ENCODE measurements at regions not wholly inside any gene's neighbourhood (a gene's known extent, or its start where the extent isn't known, plus 50 kb on each side); places are given as distances from the start of the nearest gene placed in this dataset.

DNA sequence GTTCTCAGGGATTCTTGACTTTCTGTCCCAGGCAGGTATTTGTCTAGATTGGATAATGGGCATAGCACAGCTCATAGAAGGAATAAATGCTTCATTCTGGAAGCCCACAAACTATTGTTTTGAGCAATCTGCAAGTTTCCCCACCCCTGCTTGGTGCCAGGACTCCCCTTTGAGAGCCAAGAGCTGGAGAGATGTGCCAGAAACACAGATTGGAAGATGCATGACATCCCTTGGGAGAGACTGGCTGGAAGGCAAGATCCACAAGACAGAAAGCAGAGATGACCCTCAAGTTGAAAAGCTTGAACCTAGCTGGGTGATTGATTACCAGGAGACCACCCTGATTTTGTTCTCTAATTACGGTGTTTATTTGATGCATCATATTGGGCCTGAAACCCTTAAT is 89.2 kb upstream of the E2F8 start:
- Histone ChIP-seq H4K5ac (ENCODE audit: low read depth, low read length) (no peak overlapping the region), H2BK20ac (ENCODE audit: low read depth, low read length) (no peak overlapping the region), H3K56ac (ENCODE audit: extremely low read depth, insufficient read depth, low read length) (no peak overlapping the region), H3K4me2 (ENCODE audit: low read depth, low read length) (no peak overlapping the region), H3K4me1 (ENCODE audit: control insufficient read depth, insufficient read depth, low read length) (no peaks in the 10 kb centered on the region; the same call in 1 of the 2 replicates), H4K20me1 (ENCODE audit: insufficient read depth, low read length) (no peaks in the 10 kb centered on the region), H3K27me3 (ENCODE audit: control insufficient read depth, insufficient read depth, low read length) (peaks cover 55% of the 10 kb centered on the region), H2AK9ac (replicated peaks; ENCODE audit: low read depth, low read length, poor library complexity) (no peak overlapping the region), H2BK120ac (ENCODE audit: low read depth, low read length) (no peak overlapping the region), H4K8ac (ENCODE audit: low read depth in 2 of 2, low read length in 2 of 2) (no peak overlapping the region), H3K4me3 (ENCODE audit: insufficient read depth, low read depth, low read length) (no peak overlapping the region), H3K9me1 (ENCODE audit: insufficient read depth, low read length) (no peaks in the 10 kb centered on the region), H3K14ac (replicated peaks; ENCODE audit: low read depth, low read length) (no peak overlapping the region), H2BK15ac (ENCODE audit: low read depth, low read length) (no peak overlapping the region), H3K27ac (ENCODE audit: insufficient read depth, low read length) (no peak overlapping the region), H3K18ac (ENCODE audit: low read depth, low read length) (no peak overlapping the region), H3K4ac (ENCODE audit: low read depth, low read length) (no peak overlapping the region), H3K23ac (ENCODE audit: low read depth, low read length) (no peak overlapping the region), H3K9me3 (ENCODE audit: control insufficient read depth, insufficient read depth, low read length) (no peaks in the 10 kb centered on the region), H2BK5ac (ENCODE audit: low read depth, low read length, poor library complexity, severe bottlenecking) (no peak overlapping the region), H2AK5ac (ENCODE audit: low read depth, low read length) (no peak overlapping the region), H4K91ac (ENCODE audit: insufficient read depth, low read depth, low read length) (no peak overlapping the region), H3K9ac (ENCODE audit: low read depth, low read length) (no peak overlapping the region), H3K36me3 (ENCODE audit: control insufficient read depth, insufficient read depth, low read length) (no peaks in the 10 kb centered on the region), H2AFZ (replicated peaks; ENCODE audit: low read length, poor library complexity) (no peak overlapping the region), H3K79me1 (ENCODE audit: low read depth in 1 of 2, low read length in 2 of 2) (no peaks in the 10 kb centered on the region)
- no TSS peak for BruUV-seq (replicated peaks)
- intact Hi-C loops (cut with micrococcal nuclease) (loop anchor here (5.0 kb wide), 1 partner anchor 412 kb away; no protein-coding TSS in a partner anchor), dilution Hi-C loops (cut with HindIII; ENCODE audit: low sequenced_read_pairs, unreplicated experiment) (no loop called here), in situ Hi-C loops (cut with MboI; ENCODE audit: low sequenced_read_pairs) (no loop called here)
- ChIA-PET CTCF (no interaction called here), POLR2A (ENCODE audit: unreplicated experiment) (no interaction called here)
- ATAC-seq (ENCODE audit: low read depth) (no peak), DNase-seq (no peak)
- TF ChIP-seq CHD1 (IDR thresholded peaks at IDR 0.05; ENCODE audit: low read depth, low read length) (no peak), POLR2A (IDR thresholded peaks at IDR 0.05; ENCODE audit: low read depth, low read length) (no peak), SMC3 (IDR thresholded peaks at IDR 0.05; ENCODE audit: low read depth, low read length) (no peak), MAFK (IDR thresholded peaks at IDR 0.05; ENCODE audit: low read depth, low read length) (no peak)
- TF ChIP-seq, protein P1, sequence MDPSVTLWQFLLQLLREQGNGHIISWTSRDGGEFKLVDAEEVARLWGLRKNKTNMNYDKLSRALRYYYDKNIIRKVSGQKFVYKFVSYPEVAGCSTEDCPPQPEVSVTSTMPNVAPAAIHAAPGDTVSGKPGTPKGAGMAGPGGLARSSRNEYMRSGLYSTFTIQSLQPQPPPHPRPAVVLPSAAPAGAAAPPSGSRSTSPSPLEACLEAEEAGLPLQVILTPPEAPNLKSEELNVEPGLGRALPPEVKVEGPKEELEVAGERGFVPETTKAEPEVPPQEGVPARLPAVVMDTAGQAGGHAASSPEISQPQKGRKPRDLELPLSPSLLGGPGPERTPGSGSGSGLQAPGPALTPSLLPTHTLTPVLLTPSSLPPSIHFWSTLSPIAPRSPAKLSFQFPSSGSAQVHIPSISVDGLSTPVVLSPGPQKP (IDR thresholded peaks at IDR 0.05; ENCODE audit: borderline replicate concordance, low read depth, low read length) = no peak
- no CpG with 5 or more reads among the region's 1 CpG for WGBS, 2 experiments (ENCODE audit: extremely low coverage in 2 of 2, insufficient read length in 1 of 2)
